ENCODE measurements at regions not wholly inside any gene's neighbourhood (a gene's known extent, or its start where the extent isn't known, plus 50 kb on each side); places are given as distances from the start of the nearest gene placed in this dataset.

GRCh38 chr10:130968511-130968910, 343.0 kb downstream of the TCERG1L start:
- 59 to 70% (median 64%) methylated on average over 3 of the region's 3 CpGs for WGBS, 4 donors
- H3K4me1 ChIP-seq = no peaks in the 10 kb centered on the region
- ATAC-seq (no peak), DNase-seq (no peak)
- no peak overlapping the region for H3K27ac ChIP-seq
- H3K9me3 ChIP-seq = no peaks in the 10 kb centered on the region
- H3K36me3 ChIP-seq = no peaks in the 10 kb centered on the region
- no peak overlapping the region for H3K4me3 ChIP-seq
- peaks cover 0 to 14% (median 0%) of the 10 kb centered on the region in 9 donors for H3K27me3 ChIP-seq
- TF ChIP-seq POLR2A (IDR thresholded peaks at IDR 0.05) = no peak
- TF ChIP-seq, protein P1, sequence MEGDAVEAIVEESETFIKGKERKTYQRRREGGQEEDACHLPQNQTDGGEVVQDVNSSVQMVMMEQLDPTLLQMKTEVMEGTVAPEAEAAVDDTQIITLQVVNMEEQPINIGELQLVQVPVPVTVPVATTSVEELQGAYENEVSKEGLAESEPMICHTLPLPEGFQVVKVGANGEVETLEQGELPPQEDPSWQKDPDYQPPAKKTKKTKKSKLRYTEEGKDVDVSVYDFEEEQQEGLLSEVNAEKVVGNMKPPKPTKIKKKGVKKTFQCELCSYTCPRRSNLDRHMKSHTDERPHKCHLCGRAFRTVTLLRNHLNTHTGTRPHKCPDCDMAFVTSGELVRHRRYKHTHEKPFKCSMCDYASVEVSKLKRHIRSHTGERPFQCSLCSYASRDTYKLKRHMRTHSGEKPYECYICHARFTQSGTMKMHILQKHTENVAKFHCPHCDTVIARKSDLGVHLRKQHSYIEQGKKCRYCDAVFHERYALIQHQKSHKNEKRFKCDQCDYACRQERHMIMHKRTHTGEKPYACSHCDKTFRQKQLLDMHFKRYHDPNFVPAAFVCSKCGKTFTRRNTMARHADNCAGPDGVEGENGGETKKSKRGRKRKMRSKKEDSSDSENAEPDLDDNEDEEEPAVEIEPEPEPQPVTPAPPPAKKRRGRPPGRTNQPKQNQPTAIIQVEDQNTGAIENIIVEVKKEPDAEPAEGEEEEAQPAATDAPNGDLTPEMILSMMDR (IDR thresholded peaks at IDR 0.05) = no peak
- intact Hi-C loops (cut with DNase I) = no loop called here

DNA sequence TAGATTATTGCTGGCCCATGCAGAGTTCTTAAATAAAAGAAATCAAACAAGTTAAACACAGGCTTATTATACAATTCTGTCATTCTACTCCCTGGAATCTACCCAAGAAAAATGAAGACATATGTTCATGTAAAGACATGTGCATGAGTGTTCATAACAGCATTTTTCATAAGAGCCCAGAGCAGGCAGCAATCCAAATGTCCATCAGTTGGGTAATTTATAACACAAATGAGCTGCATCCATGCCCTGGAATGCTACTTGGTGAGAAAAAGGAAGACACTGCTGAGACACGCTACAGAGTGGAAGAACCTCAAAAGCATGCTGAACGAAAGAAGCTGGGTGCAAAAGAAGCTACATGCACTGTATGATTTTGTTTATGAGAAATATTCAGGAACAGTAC, 342.6 kb downstream of the TCERG1L start:
- Histone ChIP-seq H3K4me3 (no peak overlapping the region), H3K9me3 (no peaks in the 10 kb centered on the region), H3K4me1 (no peaks in the 10 kb centered on the region), H3K27me3 (peaks cover 0 to 14% (median 0%) of the 10 kb centered on the region in 9 donors), H3K36me3 (no peaks in the 10 kb centered on the region), H3K27ac (no peak overlapping the region)
- DNase-seq = no peak
- TF ChIP-seq POLR2A (IDR thresholded peaks at IDR 0.05) = no peak
- TF ChIP-seq, protein P1 (IDR thresholded peaks at IDR 0.05) = no peak
- no peak for ATAC-seq
- WGBS, 4 donors = 77 to 84% (median 82%) methylated on average over 2 of the region's 2 CpGs
- intact Hi-C loops (cut with DNase I) = no loop called here

DNA sequence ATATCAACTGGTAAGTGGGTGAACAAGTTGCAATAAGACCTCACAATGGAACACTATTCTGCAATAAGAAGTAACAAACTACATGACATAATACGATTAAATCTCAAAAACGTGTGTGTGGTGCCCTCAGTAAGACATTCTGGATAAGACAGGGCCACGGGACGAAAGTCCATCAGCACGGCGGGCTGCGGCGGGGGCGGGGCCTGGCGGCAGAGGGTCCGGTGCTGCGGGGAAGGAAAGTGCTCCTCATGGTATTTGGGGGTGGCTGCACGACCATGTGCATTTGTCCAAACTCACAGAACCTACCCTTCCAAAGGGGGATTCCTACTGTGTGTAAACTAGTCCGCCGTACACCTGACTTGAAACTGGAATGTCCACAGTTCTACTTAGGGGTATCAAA, 341.8 kb downstream of the TCERG1L start:
- ATAC-seq = no peak
- Histone ChIP-seq H3K9me3 (no peaks in the 10 kb centered on the region), H3K27me3 (peaks cover 0 to 14% (median 0%) of the 10 kb centered on the region in 9 donors), H3K4me1 (no peaks in the 10 kb centered on the region), H3K36me3 (no peaks in the 10 kb centered on the region), H3K27ac (no peak overlapping the region), H3K4me3 (no peak overlapping the region)
- no peak for TF ChIP-seq POLR2A (IDR thresholded peaks at IDR 0.05)
- TF ChIP-seq, protein P1 (IDR thresholded peaks at IDR 0.05) = no peak
- DNase-seq = no peak
- intact Hi-C loops (cut with DNase I) = no loop called here
- WGBS, 4 donors = 86 to 88% (median 88%) methylated on average over 15 of the region's 15 CpGs

- Histone ChIP-seq H3K9me3 (no peaks in the 10 kb centered on the region), H3K4me3 (no peak overlapping the region), H3K27me3 (peaks cover 0 to 14% (median 0%) of the 10 kb centered on the region in 9 donors), H3K36me3 (no peaks in the 10 kb centered on the region), H3K4me1 (no peaks in the 10 kb centered on the region), H3K27ac (no peak overlapping the region)
- no peak for TF ChIP-seq POLR2A (IDR thresholded peaks at IDR 0.05)
- TF ChIP-seq, protein P1 (IDR thresholded peaks at IDR 0.05) = no peak
- 77 to 92% (median 87%) methylated on average over 7 to 10 of the region's 10 CpGs for WGBS, 4 donors
- DNase-seq = no peak
- ATAC-seq = peak in 1 of 4 donors; percentile 20
- intact Hi-C loops (cut with DNase I) = no loop called here
These were observed 341.0 kb downstream of the TCERG1L start for GRCh38 chr10:130970341-130971122.
